ENCODE measurements at regions not wholly inside any gene's neighbourhood (a gene's known extent, or its start where the extent isn't known, plus 50 kb on each side); places are given as distances from the start of the nearest gene placed in this dataset.

GRCh38 chr2:38153476-38154135 is 77.7 kb upstream of the CYP1B1 start:
- no peak for TF ChIP-seq POLR2AphosphoS5 (IDR thresholded peaks at IDR 0.05; ENCODE audit: low read depth, low read length)
- no peak for TF ChIP-seq SIN3A (IDR thresholded peaks at IDR 0.05; ENCODE audit: borderline replicate concordance, insufficient read depth, low read length)
- TF ChIP-seq FOXP2 (optimal IDR thresholded peaks at IDR 0.05; ENCODE audit: borderline replicate concordance, extremely low read depth, extremely low read length, insufficient read depth): no peak
- TF ChIP-seq REST (IDR thresholded peaks at IDR 0.05; ENCODE audit: insufficient read depth in 1 of 2, low read depth in 2 of 2, low read length in 2 of 2): no peak
- no peak for TF ChIP-seq TAF1 (IDR thresholded peaks at IDR 0.05; ENCODE audit: borderline replicate concordance, insufficient read depth, low read length)

- TF ChIP-seq SIN3A (IDR thresholded peaks at IDR 0.05; ENCODE audit: borderline replicate concordance, insufficient read depth, low read length) (no peak), FOXP2 (optimal IDR thresholded peaks at IDR 0.05; ENCODE audit: borderline replicate concordance, extremely low read depth, extremely low read length, insufficient read depth) (no peak), TAF1 (IDR thresholded peaks at IDR 0.05; ENCODE audit: borderline replicate concordance, insufficient read depth, low read length) (no peak), REST (IDR thresholded peaks at IDR 0.05; ENCODE audit: insufficient read depth in 1 of 2, low read depth in 2 of 2, low read length in 2 of 2) (no peak), POLR2AphosphoS5 (IDR thresholded peaks at IDR 0.05; ENCODE audit: low read depth, low read length) (no peak)
Observed at GRCh38 chr2:38152913-38153312, 77.0 kb upstream of the CYP1B1 start.

GRCh38 chr2:38152035-38152434 is 76.1 kb upstream of the CYP1B1 start:
- no peak for TF ChIP-seq FOXP2 (optimal IDR thresholded peaks at IDR 0.05; ENCODE audit: borderline replicate concordance, extremely low read depth, extremely low read length, insufficient read depth)
- TF ChIP-seq REST (IDR thresholded peaks at IDR 0.05; ENCODE audit: insufficient read depth in 1 of 2, low read depth in 2 of 2, low read length in 2 of 2): no peak
- no peak for TF ChIP-seq POLR2AphosphoS5 (IDR thresholded peaks at IDR 0.05; ENCODE audit: low read depth, low read length)
- TF ChIP-seq TAF1 (IDR thresholded peaks at IDR 0.05; ENCODE audit: borderline replicate concordance, insufficient read depth, low read length): no peak
- TF ChIP-seq SIN3A (IDR thresholded peaks at IDR 0.05; ENCODE audit: borderline replicate concordance, insufficient read depth, low read length): no peak

GRCh38 chr2:38149531-38149930 is 73.6 kb upstream of the CYP1B1 start:
- no peak for TF ChIP-seq TAF1 (IDR thresholded peaks at IDR 0.05; ENCODE audit: borderline replicate concordance, insufficient read depth, low read length)
- TF ChIP-seq REST (IDR thresholded peaks at IDR 0.05; ENCODE audit: insufficient read depth in 1 of 2, low read depth in 2 of 2, low read length in 2 of 2): no peak
- no peak for TF ChIP-seq SIN3A (IDR thresholded peaks at IDR 0.05; ENCODE audit: borderline replicate concordance, insufficient read depth, low read length)
- no peak for TF ChIP-seq FOXP2 (optimal IDR thresholded peaks at IDR 0.05; ENCODE audit: borderline replicate concordance, extremely low read depth, extremely low read length, insufficient read depth)

All from PFSK-1 (cell line).